ENCODE measurements at regions not wholly inside any gene's neighbourhood (a gene's known extent, or its start where the extent isn't known, plus 50 kb on each side); places are given as distances from the start of the nearest gene placed in this dataset.

GRCh38 chr7:51973071-51973470, 656.5 kb upstream of the COBL start:
- TF ChIP-seq POLR2A (IDR thresholded peaks at IDR 0.05), result no peak
- TF ChIP-seq, protein P1, sequence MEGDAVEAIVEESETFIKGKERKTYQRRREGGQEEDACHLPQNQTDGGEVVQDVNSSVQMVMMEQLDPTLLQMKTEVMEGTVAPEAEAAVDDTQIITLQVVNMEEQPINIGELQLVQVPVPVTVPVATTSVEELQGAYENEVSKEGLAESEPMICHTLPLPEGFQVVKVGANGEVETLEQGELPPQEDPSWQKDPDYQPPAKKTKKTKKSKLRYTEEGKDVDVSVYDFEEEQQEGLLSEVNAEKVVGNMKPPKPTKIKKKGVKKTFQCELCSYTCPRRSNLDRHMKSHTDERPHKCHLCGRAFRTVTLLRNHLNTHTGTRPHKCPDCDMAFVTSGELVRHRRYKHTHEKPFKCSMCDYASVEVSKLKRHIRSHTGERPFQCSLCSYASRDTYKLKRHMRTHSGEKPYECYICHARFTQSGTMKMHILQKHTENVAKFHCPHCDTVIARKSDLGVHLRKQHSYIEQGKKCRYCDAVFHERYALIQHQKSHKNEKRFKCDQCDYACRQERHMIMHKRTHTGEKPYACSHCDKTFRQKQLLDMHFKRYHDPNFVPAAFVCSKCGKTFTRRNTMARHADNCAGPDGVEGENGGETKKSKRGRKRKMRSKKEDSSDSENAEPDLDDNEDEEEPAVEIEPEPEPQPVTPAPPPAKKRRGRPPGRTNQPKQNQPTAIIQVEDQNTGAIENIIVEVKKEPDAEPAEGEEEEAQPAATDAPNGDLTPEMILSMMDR (IDR thresholded peaks at IDR 0.05), result no peak

Measured in body of pancreas (tissue), 4 donors.